ENCODE measurements at regions not wholly inside any gene's neighbourhood (a gene's known extent, or its start where the extent isn't known, plus 50 kb on each side); places are given as distances from the start of the nearest gene placed in this dataset.
"Not testable (repeated sequence)": the region's sequence is repeated elsewhere in the genome, so short reads cannot be mapped to it uniquely, and the experiment has no call there.

DNA sequence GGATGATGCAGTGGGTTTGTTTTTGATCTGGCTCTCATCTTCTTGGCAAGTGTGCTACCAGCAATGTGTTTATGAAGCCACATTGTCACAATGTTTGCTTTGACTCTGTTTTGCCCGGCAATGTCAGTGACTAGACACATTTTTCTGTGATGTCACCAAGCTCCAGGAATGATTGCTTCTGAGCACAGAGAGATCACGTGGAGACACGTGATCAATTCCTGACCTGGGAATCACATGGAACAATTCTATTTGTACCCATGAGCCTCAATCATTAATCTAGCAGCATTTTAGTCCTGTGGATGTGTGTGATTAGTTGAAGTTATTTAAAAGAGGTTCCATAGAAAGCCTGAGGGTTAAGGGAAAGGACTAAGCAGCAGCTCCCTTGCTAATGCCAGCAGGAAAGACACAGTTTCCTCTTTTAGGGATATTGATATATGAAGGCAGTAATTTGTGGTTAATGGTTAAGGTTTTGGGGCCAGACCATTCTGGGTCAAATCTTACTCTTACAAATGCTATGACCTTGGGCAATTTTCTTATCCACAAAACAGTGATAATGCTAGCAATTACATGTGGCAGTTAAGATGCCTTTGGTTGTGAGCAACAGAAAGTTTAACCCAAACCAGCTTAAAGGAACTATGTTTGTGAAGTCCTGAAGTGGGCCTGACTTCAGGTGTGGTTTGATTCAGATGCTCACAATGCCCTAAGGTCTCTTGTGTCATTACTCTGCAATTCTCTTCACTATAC is 59.0 kb downstream of the FASLG start:
- DNase-seq (ENCODE audit: low read depth in 4 of 4, low spot score in 1 of 4) = no peak

DNA sequence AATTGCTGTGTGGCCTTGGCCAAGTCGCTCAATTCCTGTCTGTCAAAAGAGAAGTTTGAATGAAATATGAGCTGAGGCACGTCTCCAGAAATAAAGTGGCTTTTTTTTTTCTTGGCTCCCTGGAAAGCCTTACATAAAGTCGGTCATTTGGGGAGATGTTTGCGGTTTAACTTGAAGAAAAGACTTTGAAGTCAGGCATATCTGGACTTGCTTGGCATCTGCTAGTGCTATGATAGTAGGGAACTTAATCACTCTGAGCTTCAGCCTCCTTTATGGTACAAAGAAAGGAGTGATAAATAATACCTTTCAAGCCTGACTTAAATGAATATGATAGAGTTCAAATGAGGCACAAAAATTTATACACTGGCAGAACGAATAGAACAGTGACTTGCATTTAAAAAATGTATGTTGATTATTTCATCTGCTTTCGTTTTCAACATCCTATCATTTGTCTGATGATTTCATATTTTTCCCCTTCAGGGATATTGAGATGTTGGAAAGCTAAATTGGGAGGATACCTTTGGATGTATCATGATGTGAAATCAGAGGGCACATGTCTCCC is 60.2 kb downstream of the FASLG start:
- DNase-seq (ENCODE audit: low read depth in 4 of 4, low spot score in 1 of 4) = no peak

DNA sequence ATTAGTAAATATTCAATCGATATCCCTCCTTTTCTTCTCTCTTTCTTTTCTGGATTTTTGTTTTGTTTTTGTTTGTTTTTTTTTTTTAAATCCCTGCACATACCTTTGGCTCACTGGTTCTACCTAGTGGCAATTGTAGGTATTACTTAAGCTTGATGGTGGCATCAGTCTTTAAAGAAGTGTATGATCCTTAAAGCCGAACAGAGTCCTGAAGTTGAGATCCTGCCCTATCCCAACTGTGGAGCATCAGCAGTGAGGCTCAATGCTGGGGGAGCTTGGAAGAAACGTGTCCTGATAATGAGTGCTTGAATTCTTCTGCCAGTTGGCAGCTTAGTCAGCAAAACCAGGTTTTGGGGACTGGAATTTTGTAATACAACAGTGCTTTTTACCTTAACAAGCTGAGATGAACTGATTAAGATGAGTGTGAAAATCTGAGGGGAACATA is 60.8 kb downstream of the FASLG start:
- no peak for DNase-seq (ENCODE audit: low read depth in 4 of 4, low spot score in 1 of 4)

DNA sequence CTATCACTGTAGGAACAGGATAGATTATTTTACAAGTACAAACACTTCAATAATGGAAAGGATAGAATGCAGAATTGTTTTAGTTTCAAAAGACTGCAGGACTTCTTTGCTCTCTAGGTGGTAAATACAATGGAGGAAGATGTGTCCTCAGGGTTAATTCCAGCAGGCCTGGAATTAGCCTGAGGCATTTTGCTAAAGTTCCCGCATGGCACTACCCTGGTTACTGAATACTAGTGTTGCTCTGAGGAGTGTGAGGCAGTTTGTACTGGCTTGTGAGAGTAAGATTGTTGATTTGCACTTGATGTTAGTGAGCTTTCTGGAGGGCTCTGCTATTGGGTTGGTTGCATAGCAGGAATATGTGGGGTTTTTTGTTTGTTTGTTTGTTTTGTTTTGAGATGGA is 61.4 kb downstream of the FASLG start:
- DNase-seq (ENCODE audit: low read depth in 4 of 4, low spot score in 1 of 4) = no peak

DNA sequence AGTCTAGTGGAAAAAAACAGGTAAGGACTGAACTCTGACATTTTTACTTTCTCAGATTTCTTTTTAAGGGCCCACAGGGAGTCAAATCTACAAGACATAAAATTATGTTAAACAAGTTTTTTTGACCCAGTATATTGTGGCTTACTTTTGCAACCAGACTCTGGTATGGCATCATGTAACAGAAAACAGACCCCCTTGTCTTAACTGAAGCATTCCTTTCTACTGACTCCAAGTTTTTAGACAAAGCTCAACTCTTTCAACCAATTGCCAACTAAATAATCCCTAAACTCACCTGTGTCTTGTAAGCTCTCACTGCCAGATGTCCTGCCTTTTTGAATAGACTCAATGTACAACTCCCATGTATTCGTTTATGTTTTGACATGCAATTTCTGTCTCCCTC is 64.3 kb downstream of the FASLG start:
- DNase-seq (ENCODE audit: low read depth in 4 of 4, low spot score in 1 of 4) = no peak

DNA sequence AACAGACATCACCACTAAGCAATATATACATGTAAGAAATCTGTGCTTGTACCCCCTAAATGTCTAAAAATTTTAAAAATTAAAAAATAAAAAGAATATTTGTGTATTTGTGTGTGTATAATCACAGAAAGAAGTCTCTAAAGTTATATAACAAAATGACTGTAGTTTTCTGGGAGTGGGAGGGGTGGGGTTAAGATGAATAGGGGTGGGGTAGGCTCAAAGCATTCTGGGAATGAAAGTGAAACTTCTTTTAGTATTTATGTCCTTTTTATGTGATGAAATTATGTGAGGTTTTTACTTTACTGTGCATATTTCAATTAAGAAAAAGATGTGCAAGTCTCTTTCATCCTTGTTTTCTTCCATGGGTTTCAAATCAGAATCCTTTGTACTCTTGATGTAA is 65.3 kb downstream of the FASLG start:
- no peak for DNase-seq (ENCODE audit: low read depth in 4 of 4, low spot score in 1 of 4)

DNA sequence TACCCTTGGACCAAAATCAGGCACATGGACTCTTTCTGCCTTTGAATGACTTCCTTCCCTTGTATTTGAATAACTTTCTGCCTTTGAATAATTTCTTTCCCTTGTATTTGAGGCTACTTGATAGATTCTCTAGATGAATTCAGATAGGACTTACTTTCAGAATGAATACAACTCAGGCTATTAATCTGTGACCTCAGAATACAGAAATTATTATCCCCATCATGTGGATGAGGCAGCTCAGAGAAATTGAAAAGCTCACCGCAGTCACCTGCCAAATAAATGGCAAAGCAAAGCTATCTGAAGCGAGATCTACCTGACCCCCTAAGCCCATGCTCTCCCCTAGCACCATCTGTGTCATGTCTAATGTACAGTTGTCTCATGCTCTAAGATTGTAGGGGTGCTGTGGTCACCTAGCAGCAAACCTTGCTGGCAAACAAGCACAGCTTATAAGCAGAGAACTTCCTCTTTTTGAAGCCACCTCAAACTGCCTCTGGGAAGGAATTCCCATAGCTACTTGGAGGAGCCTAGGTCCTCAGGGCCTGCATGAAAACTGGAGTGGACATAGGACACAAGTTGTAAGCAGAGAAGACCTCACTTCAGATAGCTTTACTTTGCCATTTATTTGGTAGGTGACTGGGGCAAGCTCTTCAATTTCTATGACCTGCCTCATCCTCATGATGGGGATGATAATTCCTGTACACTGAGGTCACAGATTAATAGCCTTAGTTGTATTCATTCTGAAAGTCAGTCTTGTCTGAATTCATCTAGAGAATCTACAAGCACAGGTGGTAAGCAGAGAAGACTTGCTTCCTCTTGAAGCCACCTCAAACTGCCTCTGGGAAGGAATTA is 66.1 kb downstream of the FASLG start:
- DNase-seq (ENCODE audit: low read depth in 4 of 4, low spot score in 1 of 4) = no peak

DNA sequence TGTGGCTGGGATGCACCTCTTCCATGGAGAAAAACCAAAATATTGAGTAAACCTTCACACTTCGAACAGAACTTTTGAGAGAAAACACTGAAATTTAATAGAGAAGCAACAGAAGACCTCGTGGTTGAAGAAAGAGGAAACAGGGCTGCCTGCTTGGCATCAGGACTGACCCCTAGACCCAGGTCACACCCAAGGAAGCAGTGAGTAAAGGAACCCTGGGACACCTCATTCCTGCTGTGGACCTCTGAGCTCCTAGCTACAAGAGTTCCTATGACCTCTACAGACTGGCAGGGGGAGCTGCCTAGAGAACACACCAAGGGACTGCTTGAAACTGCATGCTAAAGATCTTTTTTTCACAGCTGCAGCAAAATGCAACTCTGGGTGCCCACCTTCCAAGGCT is 67.8 kb downstream of the FASLG start:
- DNase-seq (ENCODE audit: low read depth in 4 of 4, low spot score in 1 of 4) = no peak

DNA sequence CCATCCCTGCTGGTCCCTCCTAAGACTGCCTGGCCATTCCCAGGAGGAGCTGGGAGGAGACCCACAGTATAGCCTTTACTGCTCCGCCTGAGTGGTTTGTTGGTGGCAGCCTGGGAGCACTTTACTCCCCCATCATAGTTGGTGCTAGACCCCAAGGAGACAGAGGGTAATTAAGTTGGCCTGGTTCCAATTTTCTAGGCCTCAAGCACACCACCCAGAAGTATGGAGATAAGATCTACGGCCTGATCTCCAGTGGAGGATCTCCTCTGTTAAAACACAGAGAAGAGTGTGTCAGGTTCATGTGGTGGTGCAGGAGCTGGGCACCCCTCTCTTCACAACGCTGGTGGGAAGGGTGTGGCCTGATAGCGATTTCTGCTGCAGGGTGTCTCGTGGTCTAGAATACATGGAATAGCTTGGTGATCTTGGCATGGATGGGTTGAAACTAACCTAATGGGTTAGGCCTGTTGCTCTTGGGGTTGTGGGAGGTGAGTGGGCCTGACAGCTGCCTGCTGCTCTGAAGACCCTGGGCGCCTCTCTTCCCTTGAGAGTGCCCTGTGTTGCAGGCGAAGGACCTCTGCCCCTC is 68.5 kb downstream of the FASLG start:
- no peak for DNase-seq (ENCODE audit: low read depth in 4 of 4, low spot score in 1 of 4)

DNA sequence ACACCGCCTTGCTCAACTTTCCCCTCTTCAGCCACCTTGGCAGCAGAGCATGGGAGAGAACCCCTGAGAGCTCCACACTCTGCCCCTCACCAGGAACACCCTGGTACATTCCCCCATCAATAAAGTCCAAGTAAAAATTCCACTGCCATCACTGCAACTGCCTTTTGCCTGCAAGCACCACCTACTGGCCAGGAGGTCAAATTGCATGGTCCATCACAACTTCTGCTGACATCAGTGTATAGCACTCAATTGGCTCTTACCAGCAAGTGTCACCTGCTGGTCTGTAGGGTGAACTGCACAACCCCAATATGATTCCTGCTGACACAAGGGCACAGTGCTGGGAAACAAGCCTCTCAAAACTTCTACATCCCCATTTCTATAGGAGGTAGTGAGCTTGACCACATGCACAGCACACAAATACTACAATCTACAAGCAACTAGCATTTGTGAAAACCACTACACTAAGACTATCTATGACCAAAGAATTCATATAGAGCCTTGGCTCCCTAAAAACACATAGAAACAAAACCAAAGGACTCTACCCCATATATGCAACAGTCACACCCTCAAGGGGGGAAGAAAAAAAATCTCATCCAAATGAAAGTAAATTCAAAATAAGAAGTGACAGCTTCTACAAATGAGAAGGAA is 69.2 kb downstream of the FASLG start:
- peak in 2 of 4 experiments; percentile 20 to 39 for DNase-seq (ENCODE audit: low read depth in 4 of 4, low spot score in 1 of 4)

DNA sequence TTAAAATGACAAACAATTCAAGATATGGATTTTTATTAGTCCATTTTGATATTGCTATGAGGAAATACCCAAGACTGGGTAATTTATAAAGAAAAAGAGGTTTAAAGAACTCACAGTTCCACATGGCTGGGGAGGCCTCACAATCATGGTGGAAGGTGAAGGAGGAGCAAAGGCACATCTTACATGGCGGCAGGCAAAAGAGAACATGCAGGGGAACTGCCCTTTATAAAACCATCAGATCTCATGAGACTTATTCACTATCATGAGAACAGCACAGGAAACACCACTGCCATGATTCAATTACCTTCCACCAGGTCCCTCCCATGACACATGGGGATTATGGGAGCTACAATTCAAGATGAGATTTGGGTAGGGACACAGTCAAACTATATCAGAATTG is 69.8 kb downstream of the FASLG start:
- not testable (repeated sequence) for DNase-seq (ENCODE audit: low read depth in 4 of 4, low spot score in 1 of 4)

DNA sequence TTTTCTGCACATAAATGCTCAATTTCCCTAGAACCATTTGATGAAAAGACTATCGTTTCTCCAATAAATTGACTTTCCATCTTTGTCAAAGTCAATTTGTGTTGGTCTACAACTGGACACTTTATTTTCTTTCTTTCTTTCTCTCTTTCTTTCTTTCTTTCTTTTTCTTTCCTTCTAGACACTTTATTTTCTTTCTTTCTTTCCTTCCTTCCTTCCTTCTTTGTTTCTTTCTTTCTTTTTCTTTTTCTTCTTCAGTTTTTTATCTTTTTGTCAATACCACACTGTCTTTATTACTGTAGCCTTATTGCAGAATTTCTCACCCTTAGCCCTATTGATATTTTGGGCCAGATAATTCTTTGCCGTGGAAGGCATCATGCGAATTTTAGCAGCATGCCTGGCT is 73.5 kb downstream of the FASLG start:
- DNase-seq (ENCODE audit: low read depth in 4 of 4, low spot score in 1 of 4) = no peak

DNA sequence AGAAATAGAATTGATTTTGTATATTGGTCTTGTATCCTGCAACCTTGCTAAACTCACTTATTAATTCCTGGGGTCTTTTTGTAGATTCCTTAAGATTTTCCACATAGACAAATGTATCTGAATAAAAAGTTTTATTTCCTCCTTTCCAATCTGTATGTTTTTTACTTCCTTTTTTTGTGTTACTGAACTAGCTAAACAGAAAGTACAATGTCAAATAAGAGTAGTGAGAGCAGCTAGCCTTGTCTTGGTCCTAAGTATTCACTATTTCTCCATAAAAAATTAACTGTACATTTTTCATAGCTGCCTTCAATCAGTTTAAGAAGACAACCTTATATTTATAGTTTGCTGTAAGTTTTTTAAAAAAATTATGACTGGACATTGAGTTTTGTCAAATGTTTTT is 74.9 kb downstream of the FASLG start:
- no peak for DNase-seq (ENCODE audit: low read depth in 4 of 4, low spot score in 1 of 4)

DNA sequence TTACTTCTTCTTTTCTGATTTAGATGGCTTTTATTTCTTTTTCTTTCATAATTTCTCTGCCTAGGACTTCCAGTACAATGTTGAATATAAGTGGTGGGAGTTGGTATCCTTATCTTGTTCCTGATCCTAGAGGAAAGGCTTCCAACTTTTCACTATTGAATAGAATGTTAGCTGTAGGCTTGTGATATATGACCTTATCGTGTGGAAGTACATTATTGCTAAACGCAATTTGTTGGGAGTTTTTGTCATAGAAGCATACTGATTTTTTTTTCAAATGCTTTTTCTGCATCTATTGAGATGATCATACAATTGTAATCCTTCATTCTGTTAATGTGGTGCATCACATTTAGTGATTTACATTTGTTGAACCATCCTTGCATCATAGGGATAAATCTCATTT is 79.5 kb downstream of the FASLG start:
- no peak for DNase-seq (ENCODE audit: low read depth in 4 of 4, low spot score in 1 of 4)

DNA sequence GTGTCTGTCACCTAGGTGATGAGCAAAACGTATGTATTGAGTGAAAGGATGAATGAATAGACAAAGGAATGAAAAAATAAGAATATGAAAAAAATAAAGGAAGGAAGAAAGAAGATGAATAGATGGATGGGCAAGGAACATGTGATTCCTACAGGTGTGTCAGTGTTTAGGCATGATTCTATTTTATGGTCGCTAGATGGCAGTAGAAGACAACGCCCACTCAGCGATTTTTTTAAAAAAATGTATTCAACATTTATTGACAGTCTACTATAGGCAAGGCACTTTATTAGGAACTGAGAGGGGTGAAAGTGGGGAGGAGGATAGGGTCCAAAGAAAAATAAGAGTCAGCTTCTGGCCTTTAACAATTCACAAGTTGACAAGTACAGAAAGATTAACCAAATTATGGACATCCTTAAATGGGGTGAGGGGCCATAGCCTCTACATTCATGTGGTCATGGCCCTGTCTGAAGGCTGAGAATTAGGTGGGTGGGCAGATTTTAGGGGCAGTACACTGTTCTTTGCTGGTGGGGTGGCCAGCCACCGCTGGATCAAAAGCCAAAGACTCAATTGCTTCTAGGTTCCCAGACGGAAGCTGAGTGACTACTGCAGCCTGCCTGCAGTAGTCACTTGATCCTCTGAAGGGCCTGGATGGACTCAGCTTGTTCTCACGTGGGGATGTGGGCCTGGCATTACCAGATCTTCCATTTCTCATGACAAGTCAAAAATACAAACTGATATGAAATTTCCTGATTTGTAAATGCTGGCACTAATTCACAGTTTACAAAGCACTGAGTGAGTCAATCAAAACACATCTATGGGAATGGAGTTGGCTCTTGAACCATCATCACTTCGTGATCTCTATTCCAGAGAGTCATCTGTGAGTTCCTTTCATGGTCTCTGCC is 83.9 kb downstream of the FASLG start:
- no peak for DNase-seq (ENCODE audit: low read depth in 4 of 4, low spot score in 1 of 4)

DNA sequence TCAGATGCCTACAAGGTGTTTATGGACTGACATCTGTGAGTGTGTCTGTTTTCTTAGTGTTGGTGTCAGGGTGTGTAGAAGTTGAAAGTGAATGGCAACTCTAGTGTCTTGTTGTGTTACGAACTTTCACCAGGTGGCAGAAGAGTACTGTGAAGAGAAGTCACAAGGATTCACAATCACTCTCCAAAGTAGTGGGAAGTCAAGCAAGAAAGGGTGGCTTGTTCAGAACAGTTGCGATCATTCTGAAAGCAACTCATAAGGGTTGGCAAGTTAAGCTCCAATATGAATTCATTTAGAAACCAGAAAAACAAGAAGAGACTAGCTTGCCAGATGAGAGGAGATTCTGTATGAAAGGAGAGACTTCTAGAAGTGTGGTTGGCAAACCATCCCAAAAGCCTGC is 86.1 kb downstream of the FASLG start:
- DNase-seq (ENCODE audit: low read depth in 4 of 4, low spot score in 1 of 4) = peak in 1 of 4 experiments; percentile 22

DNA sequence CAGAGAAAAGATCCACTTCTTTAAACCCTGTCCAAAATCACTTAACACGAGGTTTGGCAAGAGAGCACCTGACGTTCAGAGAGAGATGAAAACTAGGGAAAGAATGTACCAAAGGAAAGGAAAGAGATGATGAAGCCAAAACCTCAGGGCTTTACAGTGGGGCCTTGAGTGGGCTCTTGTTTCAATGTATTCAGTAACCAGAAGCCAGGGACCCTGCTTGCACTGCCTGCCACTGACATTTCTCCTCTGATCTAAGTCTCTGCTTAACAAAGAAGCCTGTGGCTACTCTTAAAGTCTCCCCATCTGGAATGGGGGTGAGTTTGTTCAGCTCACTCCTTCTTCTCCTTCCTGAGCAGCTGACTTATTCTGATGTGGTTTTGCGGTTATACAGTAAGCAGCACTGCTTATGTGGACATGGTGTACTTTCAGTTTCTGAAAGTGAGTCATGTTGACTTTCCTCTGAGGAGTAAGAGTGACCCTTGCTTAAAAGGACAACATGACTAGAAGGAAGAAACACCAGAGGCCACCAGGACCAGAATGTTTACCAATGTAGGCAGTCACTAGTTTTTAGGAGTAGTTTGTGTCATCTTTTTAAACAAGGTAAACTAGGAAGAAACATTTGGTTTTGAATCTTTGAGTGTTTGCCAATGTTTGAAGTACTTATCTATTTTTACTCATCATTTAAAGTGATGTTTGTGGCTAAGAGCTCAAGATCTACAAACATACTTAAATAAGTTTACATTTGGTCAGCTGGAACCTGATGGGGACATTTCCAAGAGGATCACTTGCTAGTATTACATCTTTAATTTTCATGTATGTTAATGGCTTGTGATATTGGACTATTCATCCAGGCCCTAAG is 87.4 kb downstream of the FASLG start:
- DNase-seq (ENCODE audit: low read depth in 4 of 4, low spot score in 1 of 4) = no peak

DNA sequence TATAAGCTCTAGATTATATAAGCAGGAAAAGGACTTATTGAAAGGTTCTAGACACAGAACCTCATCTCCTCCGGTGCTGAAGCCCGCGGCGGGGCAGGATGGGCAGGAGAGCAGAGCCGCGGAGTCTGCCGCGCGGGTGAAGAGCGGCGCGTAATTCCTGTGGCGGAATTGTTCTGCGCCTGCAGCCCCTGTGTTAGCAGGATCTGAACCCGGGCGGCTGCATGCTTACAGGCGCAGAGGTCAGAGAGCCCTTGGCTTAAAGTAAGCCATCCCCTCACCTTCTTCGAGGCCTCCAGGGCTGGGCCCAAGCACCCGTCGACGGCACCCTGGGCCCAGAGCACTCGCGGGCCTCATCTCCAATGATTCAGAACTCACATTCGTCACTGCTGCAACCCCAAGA is 89.3 kb downstream of the FASLG start:
- no peak for DNase-seq (ENCODE audit: low read depth in 4 of 4, low spot score in 1 of 4)

DNA sequence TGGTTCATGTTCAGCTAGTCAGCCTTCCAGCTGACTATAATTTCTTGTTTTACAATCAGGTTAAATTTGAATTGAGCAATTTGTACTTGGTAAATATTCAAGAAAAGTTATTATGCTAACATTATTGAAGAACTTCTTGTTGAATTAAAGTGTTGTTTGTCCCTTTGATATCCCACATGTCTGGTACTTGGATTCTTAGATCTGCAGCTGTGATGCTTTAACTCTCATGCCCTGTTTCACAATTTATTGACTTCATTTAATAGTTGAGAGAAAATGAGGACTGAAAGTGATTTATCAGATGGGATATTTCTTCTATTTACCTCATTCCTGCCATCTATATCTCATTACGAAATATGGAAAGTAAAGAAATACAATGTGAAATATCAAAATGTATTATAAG is 92.8 kb downstream of the FASLG start:
- no peak for DNase-seq (ENCODE audit: low read depth in 4 of 4, low spot score in 1 of 4)

Measured in stimulated activated CD4-positive, alpha-beta T cell treated with anti-CD3 and anti-CD28 coated beads, Interleukin-1b, Interleukin-23, amount 100 ng/mL, for 24 hours (primary cell).